AG04450 (cell line): ENCODE measurements at regions not wholly inside any gene's neighbourhood (a gene's known extent, or its start where the extent isn't known, plus 50 kb on each side); places are given as distances from the start of the nearest gene placed in this dataset.
"Not testable (repeated sequence)": the region's sequence is repeated elsewhere in the genome, so short reads cannot be mapped to it uniquely, and the experiment has no call there.

Experiments
- CTCF ChIA-PET: fragments of 300-600, 350-600 bp; formaldehyde crosslinking; extraction: SDS; loops from one replicate; lab custom pipeline; 2022; ENCODE audit warnings: antibody characterized with exemption, inconsistent platforms; lab: Charles Lee
- POLR2A ChIA-PET: fragments of 350-600 bp; formaldehyde crosslinking; extraction: SDS; loops from one replicate; lab custom pipeline; 2021; ENCODE audit warnings: antibody characterized with exemption, inconsistent platforms; lab: Yijun Ruan, JAX
- DNase-seq: peaks from one replicate; pipeline ENCODE4 v3.0.0-alpha.2; 2011; ENCODE audit warnings: low read depth, low spot score
- H3K27ac ChIP-seq: one replicate; pipeline ENCODE4 v1.5.1; 2012; ENCODE audit warnings: low read depth, low read length, control low read depth
- H3K27me3 ChIP-seq: one replicate; pipeline ENCODE4 v1.6.0; 2012; ENCODE audit warnings: low read length; ENCODE audit not compliant: control insufficient read depth, insufficient read depth
- H3K4me3 ChIP-seq: 2 replicates; pipeline ENCODE4 v1.5.1; 2011; ENCODE audit warnings: mild to moderate bottlenecking, low read depth, low read length, control low read depth
- H3K9me3 ChIP-seq: 2 replicates; pipeline ENCODE4 v1.5.1; 2012; ENCODE audit warnings: low read length; ENCODE audit not compliant: control insufficient read depth, insufficient read depth
- CTCF ChIP-seq: IDR thresholded peaks from 2 replicates; pipeline ENCODE4 v1.5.1; 2011; ENCODE audit warnings: low read depth, low read length, control low read depth, inconsistent platforms

- Histone ChIP-seq H3K27ac (no peak overlapping the region), H3K4me3 (no peak overlapping the region), H3K27me3 (peaks cover 6% of the 10 kb centered on the region), H3K9me3 (no peaks in the 10 kb centered on the region)
- CTCF ChIA-PET = interaction anchor here (1.4 kb wide), 1 partner anchor 25 kb away, joined by 3 read pairs; no protein-coding TSS in a partner anchor
- POLR2A ChIA-PET = interaction anchor here (0.8 kb wide), 1 partner anchor 10 kb away, joined by 3 read pairs; no protein-coding TSS in a partner anchor
- no peak for DNase-seq
- TF ChIP-seq CTCF = no peak
Observed at GRCh38 chr16:87037012-87037411, 280.2 kb downstream of the C16orf95 start.

- POLR2A ChIA-PET, DNase-seq, H3K4me3 ChIP-seq, H3K27me3 ChIP-seq, H3K27ac ChIP-seq, H3K9me3 ChIP-seq: not testable (repeated sequence)
- CTCF ChIA-PET = interaction anchor here (1.6 kb wide), 1 partner anchor 474 kb away, joined by 4 read pairs; no protein-coding TSS in a partner anchor
Observed at GRCh38 chr16:87038528-87038927, 278.7 kb downstream of the C16orf95 start.

- DNase-seq = no peak
- H3K27ac ChIP-seq = no peak overlapping the region
- H3K4me3 ChIP-seq = no peak overlapping the region
- peaks cover 8% of the 10 kb centered on the region for H3K27me3 ChIP-seq
- POLR2A ChIA-PET = no interaction called here
- no peak for TF ChIP-seq CTCF
- CTCF ChIA-PET = interaction anchor here (1.2 to 1.6 kb wide), 2 partner anchors 22 to 476 kb away, joined by 4 to 5 read pairs; no protein-coding TSS in a partner anchor
- no peaks in the 10 kb centered on the region for H3K9me3 ChIP-seq
Observed at GRCh38 chr16:87040169-87041117, 276.7 kb downstream of the C16orf95 start.

- ChIA-PET CTCF (no interaction called here), POLR2A (no interaction called here)
- H3K27me3 ChIP-seq = peaks cover 8% of the 10 kb centered on the region
- no peak overlapping the region for H3K27ac ChIP-seq
- no peak overlapping the region for H3K4me3 ChIP-seq
- TF ChIP-seq CTCF = no peak
- H3K9me3 ChIP-seq = no peaks in the 10 kb centered on the region
- no peak for DNase-seq
Observed at GRCh38 chr16:87041286-87041685, 275.9 kb downstream of the C16orf95 start.

- H3K27me3 ChIP-seq = peaks cover 11% of the 10 kb centered on the region
- ChIA-PET POLR2A (no interaction called here), CTCF (interaction anchor here (1.3 to 1.4 kb wide), 2 partner anchors 20 to 478 kb away, joined by 4 to 12 read pairs; no protein-coding TSS in a partner anchor)
- no peak overlapping the region for H3K27ac ChIP-seq
- TF ChIP-seq CTCF = no peak
- no peak for DNase-seq
- no peak overlapping the region for H3K4me3 ChIP-seq
- no peaks in the 10 kb centered on the region for H3K9me3 ChIP-seq
Observed at GRCh38 chr16:87042551-87043230, 274.5 kb downstream of the C16orf95 start.
